HG03354 (cell line): ENCODE measurements at regions not wholly inside any gene's neighbourhood (a gene's known extent, or its start where the extent isn't known, plus 50 kb on each side); places are given as distances from the start of the nearest gene placed in this dataset.
A peak's percentile ranks its signal among the peaks of the same experiment; 100 is the strongest.

Source experiments
- ATAC-seq: cut with Tn5 transposase; IDR thresholded peaks from one replicate; pipeline ENCODE4 v1.9.1; 2021; ENCODE audit warnings: mild to moderate bottlenecking; ENCODE audit not compliant: unreplicated experiment, poor library complexity, severe bottlenecking

- peak; percentile 52 for ATAC-seq
Observed at GRCh38 chr3:35946121-35946853, 307.0 kb downstream of the ARPP21 start.

GRCh38 chr3:35946854-35947515 lies 307.7 kb downstream of the ARPP21 start:
- ATAC-seq, result peak; percentile 30

- ATAC-seq, result no peak
Observed at GRCh38 chr3:35950021-35950420, 310.7 kb downstream of the ARPP21 start.

GRCh38 chr3:35954413-35954812 lies 315.1 kb downstream of the ARPP21 start:
- ATAC-seq, result no peak

- peak; percentile 74 for ATAC-seq
Observed at GRCh38 chr3:35965908-35966307, 326.6 kb downstream of the ARPP21 start.

DNA sequence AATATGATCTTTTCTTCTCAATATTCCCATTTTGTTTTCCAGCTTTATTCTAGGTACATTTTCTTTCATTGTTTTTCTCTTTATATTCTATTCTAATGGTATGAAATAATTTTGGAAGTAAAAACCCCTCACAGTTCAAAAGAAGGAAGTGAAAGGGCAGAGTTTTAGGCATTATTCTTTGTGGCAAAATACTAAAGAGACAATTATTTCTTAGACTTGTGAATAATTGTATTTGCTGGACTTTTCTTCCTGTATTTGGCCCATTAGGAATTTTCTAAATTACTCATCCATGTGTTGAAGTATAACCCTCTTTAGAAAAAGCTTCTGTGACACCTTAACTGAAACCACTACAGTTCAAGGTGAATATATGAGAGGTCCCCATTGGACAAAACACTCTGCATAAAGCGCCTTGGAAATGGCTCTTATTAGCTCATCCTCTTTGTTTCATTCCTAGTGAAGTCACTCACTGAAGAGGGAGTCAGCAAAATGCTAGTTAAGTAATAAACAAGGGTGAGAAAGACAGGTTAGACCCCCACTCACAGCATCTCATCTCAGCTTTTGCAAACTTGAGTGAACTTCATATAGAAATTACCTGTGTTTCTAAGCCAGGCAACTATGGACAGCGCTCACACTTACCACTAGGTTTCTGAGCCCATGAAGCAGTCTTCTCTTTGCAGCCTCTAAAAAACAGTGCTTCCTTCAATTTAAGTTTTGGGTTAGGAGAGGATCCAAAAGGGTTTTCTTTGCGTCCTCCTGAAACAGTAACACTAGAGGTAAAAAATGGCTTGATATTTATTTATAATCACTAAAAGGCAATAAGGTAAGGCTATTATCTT lies 327.5 kb downstream of the ARPP21 start:
- no peak for ATAC-seq

- ATAC-seq, result no peak
Observed at GRCh38 chr3:35968043-35968622, 328.8 kb downstream of the ARPP21 start.

- no peak for ATAC-seq
Observed at GRCh38 chr3:35969406-35969805, 330.1 kb downstream of the ARPP21 start.

DNA sequence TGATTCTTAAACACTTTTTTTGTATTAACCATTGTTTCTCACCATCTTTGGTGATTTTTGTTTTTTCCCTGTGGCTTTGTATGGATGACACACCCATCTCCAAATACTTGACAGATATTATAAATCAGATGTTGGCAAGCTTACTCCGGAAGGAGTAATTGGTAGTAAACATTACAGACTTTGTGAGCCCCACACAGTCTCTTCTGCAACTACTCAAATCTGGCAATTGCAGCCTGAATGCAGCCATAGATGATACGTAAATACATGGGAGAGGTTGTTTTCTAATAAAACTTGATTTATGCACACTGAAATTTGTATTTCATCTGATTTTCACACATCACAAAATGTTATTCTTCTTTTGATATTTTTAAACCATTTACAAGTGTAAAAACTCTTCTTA lies 331.5 kb downstream of the ARPP21 start:
- ATAC-seq, result no peak

DNA sequence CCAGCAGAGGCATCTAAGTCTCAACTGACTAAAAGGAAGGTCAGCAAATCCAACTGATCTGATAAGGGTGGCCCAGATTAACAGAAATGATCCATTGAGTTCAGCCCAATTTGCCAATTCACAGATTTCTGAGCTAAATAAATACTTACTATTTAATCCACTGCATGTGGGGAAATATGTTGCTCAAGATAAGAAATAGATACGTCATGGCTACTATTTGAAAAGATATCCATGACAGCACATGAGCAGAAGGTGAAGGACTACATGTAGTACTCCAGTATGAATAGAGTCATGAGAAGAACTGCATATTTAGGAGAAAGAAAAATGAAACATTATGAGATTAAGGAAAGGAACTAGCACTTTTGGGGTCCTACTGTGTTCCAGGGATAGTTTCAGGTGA lies 332.4 kb downstream of the ARPP21 start:
- no peak for ATAC-seq

DNA sequence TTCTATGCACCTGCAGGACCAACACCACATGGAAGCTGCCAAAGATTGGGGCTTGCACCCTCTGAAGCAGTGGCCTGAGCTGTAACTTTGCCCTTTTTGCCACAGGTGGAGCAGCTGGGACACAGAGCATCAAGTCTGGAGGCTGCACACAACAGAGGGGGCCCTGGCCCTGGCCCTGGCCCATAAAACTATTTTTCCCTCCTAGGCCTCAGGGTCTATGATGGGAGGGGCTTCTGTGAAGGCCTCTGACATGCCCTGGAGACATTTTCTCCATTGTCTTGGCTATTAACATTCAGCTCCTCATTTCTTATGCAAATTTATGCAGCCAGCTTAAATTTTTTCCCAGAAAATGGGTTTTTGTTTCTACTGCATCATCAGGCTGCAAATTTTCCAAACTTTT lies 335.5 kb downstream of the ARPP21 start:
- ATAC-seq, result no peak

GRCh38 chr3:35986161-35986560 lies 346.8 kb downstream of the ARPP21 start:
- no peak for ATAC-seq

- no peak for ATAC-seq
Observed at GRCh38 chr3:35987386-35987785, 348.1 kb downstream of the ARPP21 start.

GRCh38 chr3:35992041-35992440 lies 352.7 kb downstream of the ARPP21 start:
- no peak for ATAC-seq

DNA sequence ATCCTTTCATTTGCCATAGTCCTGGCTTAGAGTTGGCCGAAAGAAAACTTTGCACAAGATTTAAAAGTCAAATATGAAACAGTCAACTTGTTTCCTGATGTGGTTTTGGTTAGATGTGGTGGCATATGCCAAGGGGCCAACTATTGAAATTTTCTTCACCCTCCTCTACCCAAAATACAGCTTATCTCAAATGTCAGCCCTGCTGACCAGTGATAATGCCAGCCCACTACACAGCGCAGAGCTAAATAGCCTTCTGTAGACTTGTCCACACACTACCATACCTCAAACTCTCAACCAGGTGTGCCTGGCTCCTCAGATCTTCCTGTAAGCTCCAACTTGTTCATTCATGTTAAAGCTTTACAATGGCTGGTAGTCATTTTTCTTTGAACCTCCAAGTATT lies 368.5 kb upstream of the STAC start:
- ATAC-seq, result no peak

DNA sequence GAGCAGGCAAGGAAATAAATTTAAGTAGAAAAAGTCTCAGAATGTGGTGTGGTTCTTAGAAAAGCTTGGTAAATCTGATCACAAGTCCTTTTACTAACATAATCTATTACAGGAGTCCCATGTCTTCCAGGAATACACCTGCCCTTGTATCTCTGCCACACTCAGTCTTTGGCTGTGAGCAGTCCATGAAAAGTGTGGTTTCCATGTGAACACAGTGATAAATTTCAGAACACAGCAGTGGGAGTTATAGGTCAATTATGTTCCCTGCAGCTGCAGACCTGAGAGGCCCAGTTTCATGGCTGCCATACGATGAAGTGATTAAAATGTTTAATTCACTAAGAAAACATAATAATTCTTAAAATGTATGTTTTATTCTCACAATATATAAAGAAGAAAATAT lies 366.9 kb upstream of the STAC start:
- no peak for ATAC-seq

DNA sequence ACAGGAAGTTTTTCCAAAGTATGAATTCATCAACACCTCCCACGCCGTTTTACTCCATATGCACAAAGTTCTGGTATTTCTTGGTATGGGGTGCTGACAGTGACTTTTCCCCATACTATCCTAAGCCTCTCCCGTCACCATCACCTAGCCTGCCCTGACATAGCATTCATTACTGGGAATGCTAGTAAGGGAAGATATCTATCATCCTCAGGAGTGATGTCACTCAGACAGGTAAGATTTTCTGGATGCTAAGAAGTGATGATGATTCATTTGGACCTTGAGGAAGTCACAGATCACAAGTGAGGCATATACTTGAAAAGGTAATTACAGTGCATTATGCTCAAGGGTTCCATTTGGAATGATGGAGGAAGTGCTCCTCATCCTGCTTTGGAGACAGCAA lies 355.1 kb upstream of the STAC start:
- no peak for ATAC-seq

- ATAC-seq, result no peak
Observed at GRCh38 chr3:36032180-36033047, 347.9 kb upstream of the STAC start.

- ATAC-seq, result no peak
Observed at GRCh38 chr3:36058404-36059030, 321.8 kb upstream of the STAC start.
